T-helper 1 cell (primary cell): ENCODE measurements at regions not wholly inside any gene's neighbourhood (a gene's known extent, or its start where the extent isn't known, plus 50 kb on each side); places are given as distances from the start of the nearest gene placed in this dataset.
A peak's percentile ranks its signal among the peaks of the same experiment; 100 is the strongest.
"Not testable (repeated sequence)": the region's sequence is repeated elsewhere in the genome, so short reads cannot be mapped to it uniquely, and the experiment has no call there.

Source experiments
- DNase-seq, 5 donors: peaks; one replicate each; pipeline ENCODE4 v3.0.0-alpha.2; 2012 to 2020

DNA sequence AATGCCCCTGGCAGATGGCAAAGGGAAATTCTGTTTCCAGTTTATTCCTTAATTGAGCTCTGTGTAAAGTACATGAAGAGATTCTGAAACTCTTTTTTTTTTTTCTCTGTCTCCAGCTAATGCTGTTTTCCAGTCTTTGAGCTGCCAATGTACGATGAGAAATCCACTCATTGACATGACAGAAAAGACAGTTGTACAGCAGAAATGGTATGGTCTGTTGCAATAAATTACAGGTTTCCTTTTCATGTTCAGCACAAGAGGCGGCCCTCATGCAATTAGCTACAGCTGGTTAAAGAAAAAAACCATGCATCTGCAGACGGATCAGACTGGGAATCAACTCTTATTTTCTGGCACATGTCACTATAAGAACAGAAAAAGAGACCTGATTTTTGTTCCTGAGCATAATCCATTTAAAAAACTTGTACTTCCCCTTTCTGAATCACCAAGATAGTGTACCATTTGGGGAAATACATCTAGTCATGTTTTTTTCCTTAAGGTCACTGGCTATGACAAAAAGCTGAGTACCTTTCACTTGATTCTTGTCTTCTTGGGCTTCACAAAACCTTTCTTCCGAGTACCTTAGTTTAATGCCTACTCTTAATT lies 289.8 kb upstream of the PREP start:
- DNase-seq = no peak

DNA sequence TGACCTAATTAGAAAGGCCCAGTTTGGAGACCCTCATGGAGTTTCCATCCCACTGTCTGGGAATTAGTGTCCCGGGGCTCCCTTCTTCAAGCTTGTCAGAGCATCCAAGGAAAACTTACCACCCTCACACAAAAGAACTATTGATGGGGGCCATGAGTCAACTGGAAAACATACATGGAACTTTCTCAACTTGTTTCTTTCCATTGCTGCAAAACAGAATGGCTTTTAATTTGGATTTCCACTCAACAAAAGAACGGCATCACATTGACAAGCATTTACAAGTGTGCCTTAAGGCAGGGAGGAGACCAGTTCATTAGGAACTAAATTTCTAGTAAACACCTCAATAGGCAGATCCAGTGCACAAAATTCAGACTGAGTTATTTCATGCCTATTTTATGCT lies 289.1 kb upstream of the PREP start:
- DNase-seq = no peak

DNA sequence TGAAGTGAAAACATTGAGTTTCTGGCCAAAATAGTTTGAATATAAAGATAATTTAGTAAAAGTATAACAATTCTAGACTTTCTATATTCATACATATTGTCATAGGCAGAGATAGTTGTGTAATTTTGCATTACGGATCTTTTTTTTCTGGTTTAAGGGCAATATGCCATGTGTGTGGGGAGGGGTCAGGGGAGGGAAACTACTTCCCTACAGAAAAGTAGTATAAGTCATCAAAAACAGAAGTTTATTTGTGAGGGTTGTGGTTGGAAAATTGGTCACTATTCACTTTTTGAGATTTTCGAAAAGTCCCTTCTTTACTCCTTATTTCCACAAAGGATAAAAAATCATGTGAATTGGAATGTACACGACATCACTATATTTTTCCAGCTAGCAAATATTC lies 288.2 kb upstream of the PREP start:
- DNase-seq = no peak

DNA sequence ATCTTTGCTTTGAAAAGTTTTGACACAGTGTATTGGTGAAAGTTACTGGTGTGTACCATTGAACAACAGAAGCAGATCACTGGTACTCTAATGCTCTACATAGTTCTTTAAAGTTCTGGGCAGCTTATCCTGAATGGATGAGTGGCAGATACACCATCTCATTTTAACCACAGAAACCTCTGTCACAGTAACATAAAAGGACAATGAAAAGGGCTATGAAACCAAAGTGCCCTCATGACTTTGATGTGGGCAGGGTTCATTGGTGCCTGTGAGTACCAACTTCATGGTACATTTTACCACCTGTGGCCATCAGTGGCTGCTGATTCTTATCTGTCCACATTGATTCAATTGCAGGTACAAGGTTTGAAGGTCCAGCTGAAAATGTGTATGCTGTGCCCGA lies 285.7 kb upstream of the PREP start:
- DNase-seq = peak in 1 of 5 donors; percentile 11

DNA sequence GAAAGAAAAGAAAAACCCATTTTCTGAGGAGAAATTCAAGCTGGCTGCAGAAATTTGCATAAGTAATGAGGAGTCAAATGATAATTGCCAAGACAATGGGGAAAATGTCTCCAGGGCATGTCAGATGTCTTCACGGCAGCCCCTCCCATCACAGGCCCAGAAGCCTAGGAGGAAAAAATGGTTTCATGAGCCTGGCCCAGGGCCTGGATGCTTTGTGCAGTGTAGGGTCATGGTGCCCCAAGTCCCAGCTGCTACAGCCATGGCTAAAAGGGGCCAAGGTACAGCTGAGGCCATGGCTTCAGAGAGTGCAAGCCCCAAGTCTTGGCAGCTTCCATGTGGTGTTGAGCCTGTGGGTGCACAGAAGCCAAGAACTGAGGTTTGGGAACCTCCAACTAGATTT lies 283.9 kb upstream of the PREP start:
- not testable (repeated sequence) for DNase-seq

DNA sequence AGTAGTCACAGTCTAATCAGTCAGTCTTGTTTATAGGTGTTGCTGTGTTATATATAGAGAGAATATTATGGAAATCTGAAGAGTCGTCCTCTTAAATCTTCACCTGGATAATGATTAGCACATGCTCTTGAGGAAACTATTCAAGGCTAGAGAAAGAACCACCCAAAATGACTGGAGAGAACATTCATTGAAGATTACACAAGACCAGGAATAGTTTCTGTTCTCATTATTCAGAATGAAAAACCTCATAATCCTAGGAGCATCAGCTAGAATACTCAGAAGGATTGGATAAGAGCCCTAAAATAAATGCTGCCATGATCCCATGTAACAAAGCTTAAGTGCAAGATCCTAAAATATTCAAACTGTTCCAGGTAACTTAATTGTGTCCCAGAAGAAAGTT lies 278.2 kb upstream of the PREP start:
- DNase-seq = no peak

DNA sequence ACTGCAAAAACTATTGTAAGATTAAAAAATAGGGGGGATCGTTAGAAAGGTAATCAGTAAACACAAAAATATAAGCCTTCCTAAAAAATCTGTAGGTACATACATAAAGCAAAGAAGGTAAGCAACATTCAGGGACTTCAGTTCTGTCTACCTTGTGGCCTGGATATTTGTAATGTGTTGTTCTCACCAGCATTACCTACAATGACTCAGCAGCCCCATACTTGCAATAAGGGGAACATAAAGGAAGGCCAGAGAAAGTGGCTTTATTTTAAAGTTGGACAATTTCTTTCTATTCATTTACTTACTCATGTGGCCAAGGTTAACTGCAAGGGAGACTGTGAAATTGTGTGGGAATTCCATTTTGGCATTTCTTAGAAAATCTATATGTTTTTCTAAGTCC lies 277.2 kb upstream of the PREP start:
- no peak for DNase-seq

DNA sequence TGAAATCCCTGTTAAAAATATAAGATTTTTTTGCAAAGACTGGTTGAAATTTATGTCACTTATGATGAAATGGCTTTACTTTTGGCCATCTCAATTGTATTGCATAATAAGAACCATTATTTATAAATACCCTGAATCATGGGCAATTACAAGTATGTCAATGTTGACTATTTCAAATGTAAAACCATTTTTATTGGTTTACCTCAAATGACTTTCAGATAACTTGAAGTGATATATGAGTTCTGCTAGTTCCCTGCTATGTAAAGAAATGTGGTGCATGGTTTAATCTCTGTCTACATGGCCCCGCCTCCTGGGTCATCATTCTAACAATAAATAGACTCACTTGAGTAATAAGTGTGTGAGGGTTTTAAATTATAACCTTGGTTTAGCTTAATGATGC lies 275.6 kb upstream of the PREP start:
- no peak for DNase-seq

DNA sequence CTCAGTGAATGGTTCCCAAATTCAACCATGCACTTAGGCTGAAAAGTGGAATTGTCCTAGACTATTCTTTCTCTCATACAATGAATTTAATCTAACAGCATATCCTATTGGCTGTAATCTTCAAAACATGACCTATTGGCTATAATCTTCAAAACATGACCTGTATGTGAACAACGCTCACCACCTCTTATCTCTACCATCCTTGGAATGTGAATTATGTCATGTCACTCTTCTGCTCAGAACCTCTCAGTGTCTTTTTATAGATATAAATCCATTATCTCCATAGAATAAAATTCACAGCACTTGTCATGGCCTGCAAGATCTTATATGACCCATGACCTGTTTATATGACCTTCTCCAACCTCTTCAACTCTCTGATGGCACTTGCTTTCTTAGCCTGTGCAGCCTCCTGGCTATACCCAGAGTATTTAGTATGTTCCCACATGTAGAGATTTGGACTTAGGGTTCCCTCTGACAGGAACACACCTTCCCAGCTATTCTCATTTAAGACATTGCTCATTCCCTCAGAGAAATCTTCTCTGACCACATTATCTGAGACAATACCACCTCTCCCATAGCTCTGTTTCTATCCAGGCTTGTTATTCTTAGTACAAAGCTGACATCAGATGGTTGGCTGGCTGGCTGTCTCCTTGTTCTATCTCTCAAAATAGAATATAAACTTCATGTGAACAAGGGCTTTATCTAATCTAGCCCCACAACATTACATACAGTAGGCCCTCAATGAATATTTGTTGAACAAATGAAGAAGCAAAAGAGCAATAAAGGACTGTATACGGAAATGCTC lies 275.0 kb upstream of the PREP start:
- DNase-seq = no peak

DNA sequence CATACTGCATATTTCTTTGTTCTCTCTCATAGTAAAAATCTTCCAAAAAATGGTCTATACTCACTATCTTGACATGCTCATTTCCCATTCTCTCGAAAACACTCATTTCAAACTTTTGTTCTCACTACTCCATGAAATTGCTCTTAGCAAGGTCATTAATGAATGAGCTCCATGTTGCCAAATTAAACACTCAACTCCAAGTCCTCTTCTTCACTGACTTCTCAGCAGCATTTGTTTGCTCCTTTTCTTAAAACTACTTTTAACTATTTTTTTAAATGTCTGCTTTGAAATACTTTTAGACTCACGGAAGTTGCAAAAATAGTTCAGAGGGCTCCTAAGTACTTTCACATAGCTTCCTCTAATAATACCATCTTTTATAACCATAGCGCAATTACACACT lies 274.0 kb upstream of the PREP start:
- DNase-seq = no peak

DNA sequence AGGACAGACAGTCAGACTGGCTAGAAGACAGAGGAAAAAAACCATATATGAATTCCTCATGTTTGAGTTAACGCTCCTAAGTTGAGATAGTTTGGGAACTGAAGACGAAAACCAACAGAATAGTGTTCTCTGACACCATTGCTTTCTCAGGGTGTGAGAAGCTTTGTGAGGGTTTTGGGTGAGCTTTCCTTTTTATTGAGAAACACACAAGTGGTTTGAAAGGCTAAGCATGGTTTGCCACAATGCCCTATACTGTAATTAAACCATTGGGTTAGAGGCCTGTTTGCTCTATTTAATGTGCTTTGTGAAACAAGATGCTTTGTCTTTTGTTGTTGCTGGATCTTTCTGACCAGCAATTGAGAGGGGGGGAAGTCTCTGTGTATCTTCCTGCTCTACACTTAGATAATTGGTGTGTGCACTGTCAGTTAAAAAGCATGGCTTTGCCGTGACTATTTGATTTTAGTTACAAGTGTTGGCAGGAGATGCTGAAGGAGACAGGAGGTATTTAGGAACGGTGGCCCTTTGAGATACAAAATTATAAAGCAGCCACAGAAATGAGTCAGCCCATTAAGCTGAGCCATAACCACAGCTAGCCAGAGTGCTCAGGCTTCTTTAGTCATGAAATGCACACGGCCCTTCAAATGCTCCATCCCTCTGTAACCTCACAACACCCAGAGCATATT lies 273.0 kb upstream of the PREP start:
- DNase-seq = peak in 1 of 5 donors; percentile 25

DNA sequence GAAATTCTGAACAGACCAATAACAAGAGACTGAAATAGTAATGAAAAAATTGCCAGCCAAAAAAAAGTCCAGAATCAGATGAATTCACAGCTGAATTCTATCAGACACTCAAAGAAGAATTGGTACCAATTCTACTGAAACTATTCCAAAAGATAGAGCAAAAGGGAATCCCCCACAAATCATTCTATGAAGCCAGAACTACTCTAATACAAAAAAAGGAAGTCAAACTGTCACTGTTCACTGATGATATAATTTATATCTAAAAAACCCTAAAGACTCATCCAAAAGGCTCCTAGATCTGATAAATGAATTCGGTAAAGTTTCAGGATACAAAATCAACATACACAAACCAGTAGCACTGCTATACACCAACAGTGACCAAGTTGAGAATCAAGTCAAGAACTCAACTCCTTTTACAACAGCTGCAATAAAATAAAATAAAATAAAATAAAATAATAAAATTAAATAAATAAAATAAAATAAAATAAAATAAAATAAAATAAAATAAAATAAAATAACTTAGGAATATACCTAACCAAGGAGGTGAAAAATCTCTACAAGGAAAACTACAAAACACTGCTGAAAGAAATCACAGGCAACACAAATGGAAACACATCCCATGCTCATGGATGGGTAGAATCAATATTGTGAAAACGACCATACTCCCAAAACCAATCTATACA lies 270.1 kb upstream of the PREP start:
- not testable (repeated sequence) for DNase-seq

DNA sequence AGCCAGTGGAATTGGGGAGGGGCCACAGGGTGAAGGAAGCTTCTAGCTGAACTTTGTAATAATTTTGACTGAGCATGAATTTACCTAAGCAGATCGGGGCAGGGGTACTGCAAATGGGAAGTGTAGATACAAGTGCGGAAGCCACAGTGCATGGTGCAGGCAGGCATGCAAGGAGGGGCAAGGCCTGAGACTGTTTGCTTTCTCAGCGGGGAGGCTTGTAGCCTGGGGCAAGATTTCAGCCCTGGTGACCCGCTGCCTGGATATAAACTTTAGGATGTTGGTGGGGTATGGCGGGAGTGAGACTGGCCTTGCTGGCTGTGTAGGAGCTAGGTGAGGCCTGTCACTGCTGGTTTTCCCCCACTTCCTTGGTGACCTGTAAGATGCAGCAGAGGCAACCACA lies 266.4 kb upstream of the PREP start:
- no peak for DNase-seq

DNA sequence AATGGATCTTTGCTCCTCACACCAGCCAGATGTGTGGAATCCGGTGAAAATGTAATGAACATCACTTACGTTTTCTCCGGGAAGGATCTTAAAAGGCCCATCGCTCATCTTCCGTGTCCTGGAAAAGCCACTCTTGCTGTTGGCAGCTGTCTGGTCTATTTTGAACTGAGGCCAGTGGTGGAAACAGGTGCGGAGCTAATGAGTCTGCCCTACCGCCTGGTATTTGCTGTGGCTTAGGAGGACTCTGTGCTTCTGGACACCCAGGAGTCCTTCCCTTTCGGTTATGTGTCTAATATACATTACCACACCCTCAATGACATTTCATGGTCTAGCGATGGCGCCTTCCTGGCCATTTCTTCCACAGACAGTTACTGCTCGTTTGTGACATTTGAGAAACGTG lies 264.2 kb upstream of the PREP start:
- DNase-seq = no peak

DNA sequence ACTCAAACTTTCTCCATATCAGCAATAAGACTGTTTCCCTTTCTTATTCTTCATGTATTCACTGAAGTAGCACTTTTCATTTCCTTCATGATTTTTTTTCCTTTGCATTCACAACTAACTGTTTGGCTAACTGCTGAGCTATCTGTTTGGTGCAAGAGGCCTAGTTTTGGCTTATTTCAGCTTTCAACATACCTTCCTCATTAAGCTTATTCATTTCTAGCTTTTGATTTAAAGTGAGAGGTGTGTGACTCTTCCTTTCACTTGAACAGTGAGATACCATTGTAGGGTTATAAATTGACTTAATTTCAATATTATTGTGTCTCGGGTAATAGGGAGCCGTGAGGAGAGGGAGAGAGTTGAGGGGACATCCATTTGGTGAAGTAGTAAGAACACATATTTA lies 262.0 kb upstream of the PREP start:
- no peak for DNase-seq

DNA sequence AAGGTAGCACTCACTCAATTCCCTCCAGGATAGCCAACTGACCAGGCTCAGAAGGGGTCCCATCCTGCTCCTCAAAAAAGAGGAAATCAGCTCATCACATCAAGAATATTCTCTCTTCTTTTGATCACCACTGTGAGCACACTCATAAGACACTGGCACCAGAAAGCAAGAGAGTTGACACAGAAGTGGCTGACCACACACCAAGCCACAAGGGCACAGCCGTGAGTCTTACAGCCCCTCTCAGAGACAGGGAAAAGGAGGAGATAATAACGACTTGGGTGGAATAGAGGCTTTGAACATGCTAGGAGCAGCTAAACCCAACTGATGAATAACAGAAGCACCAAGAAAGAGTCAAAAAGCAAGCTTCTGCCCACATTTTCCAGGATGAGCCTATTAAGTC lies 249.1 kb upstream of the PREP start:
- DNase-seq = peak in 1 of 5 donors; percentile 43

DNA sequence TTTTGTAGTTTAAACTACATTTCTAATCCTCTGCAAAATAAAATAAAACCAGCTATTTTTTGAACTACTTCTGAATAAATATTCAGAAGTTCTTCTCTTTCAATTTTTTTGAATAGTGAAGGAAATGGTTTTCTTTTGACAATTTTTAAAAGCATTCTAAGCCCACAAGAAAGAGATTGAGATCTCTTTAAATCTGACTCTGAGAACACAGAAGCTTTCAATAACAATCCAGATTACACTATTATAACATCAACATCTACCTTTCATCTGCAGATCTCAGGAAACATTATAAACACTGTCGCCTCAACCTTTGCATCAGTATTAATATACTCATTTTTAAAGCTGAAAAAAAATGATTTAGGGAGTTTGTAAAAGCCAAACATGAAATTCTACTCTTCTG lies 247.5 kb upstream of the PREP start:
- DNase-seq = no peak

DNA sequence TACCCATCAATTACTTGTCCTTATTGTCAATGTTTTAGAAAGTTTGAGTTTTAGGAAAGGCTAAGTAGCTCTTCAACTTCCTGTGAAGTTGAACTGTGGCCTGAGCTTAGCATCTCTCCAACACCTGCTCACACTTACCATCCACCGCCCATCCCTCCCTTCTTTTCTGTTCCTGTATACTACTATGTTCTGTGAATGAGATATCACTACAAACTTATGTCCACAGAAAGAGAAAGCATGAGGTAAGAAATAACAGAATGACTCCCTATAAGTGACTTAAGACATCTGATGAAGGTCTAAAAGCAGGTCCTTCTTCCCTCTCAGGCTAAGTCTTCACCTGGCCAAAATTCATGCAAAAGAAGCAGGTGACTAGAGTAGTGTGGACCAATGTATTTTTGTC lies 246.3 kb upstream of the PREP start:
- peak in 1 of 5 donors; percentile 61 for DNase-seq

DNA sequence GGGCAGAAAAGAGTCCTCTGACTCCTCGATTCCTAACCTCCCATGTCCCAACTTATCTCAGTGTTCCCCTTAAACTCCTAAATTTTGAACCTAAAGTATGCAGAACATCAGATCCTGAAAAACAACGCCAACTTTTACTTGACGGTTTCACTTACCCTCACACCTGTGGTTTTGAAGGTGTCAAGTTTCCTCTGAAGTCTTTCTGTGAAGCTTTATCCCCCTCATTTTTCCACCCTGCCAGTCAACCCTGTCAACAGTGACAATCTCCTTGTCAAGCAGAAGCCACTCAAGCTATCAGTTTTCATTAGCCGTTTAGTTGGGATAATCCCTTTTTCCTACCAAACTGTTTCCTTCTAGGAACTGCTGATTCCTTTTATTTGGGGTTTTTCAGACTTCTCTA lies 245.4 kb upstream of the PREP start:
- DNase-seq = peak in 1 of 5 donors; percentile 63

DNA sequence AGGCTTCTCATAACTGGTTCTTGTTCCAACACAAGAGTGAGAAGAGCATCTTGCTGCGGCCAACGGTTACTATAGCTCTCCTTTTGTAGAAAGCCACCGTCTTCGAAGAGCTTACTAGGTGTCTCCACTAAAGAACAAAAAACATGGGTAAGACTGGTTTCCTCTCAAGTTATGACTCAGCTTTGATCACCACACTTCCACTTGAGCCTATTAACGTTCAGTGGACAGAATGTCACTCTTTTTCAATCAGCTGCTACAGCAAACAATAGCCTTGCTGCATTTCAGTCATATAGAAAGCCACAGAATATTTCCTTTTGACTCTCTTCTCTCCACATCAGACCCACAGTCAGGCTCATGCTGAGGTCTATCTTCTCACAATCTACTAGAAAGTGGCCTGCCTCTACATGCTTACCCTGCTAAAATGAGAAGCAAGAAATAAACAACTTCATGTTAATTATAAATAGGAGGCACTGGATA lies 243.5 kb upstream of the PREP start:
- DNase-seq = peak in 3 of 5 donors; percentile 9 to 99 (median 10)

DNA sequence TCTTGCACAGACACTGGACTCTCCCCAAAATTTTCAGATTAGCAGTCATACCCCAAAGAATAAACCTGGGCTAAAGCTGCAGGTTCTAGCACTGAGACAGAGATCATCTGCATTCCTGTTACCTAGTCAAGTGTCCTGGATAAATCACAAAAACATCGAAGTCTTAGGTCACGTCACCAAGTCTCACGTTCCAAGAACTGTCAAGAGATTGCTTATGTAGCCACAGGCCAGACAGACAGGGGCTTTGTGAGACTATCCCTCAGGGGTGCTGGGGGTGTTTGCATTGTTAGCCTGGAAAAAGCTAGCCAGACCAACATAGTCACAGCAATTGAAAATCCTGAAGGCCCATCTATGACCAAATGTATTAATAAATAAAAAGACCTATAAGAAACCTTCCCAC lies 243.1 kb upstream of the PREP start:
- no peak for DNase-seq

DNA sequence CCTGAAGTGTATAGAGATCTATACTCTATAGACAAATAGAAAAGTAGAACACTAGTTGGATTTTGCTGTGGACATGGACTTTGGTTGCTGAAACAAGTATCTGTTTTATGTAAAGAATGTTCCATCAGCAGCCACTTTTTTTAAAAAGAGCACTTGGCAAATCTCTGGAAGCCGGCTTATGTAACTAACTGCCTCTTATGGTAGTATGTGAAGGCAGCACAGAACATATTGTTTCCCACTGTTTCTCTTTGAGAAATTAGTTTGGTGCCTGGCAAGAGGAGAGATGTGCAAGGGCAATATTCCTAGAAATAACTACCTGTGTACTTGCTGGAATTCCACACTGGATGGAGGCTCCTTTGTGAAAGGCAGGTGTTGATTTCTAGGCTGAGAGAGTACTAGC lies 242.3 kb upstream of the PREP start:
- no peak for DNase-seq

DNA sequence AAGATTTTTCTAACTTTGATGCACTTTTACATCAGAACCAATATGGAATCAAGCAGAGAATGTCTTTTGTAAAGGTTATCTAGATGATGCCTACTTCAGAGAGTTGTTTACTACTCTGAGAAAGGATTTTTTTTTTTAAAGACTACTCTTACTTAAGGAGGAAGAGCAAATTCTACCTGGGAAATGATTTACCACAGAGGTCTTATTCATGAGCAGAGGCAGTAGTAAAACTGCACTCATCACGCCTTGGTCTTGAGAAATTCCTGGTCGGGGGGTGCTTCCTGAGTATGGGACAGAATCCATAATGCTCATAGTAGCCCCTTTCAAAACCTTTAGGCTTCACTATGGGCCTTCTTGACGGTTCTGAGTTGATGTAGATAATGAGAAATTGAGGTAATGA lies 241.8 kb upstream of the PREP start:
- DNase-seq = no peak
